Lower leg skin (tissue), 4 donors: ENCODE measurements at regions not wholly inside any gene's neighbourhood (a gene's known extent, or its start where the extent isn't known, plus 50 kb on each side); places are given as distances from the start of the nearest gene placed in this dataset.

Experiments used
- DNase-seq, 2 donors: peaks; one replicate each; pipeline ENCODE4 v3.0.0-alpha.2; 2019; ENCODE audit warnings: low spot score in 2 of 2
- H3K4me3 ChIP-seq: fragments of 200-600 bp; sonication (generic); 2 replicates; pipeline ENCODE4 v1.5.1; 2017; ENCODE audit warnings: mild to moderate bottlenecking, low read depth; ENCODE audit not compliant: poor library complexity, severe bottlenecking
- POLR2A ChIP-seq, 2 donors: fragments of 450-650 bp; IDR thresholded peaks; one replicate each; pipeline ENCODE4 v1.6.1; 2016 to 2017; ENCODE audit warnings: antibody characterized with exemption in 2 of 2, mild to moderate bottlenecking in 1 of 2, moderate library complexity in 1 of 2
- WGBS, 2 donors: methylation state at CpG; one replicate each; pipeline ENCODE4 v1.1.5; 2018; 5-methylcytosine and 5-hydroxymethylcytosine counted together
- intact Hi-C: fragments of 100-400 bp; cut with DNase I; formaldehyde crosslinking; loops from one replicate; pipeline ENCODE4 v1.15.0; 2023; ENCODE audit warnings: low total_unique reads
- TF ChIP-seq, protein P1 (sequence below), 3 donors: fragments of 450-650 bp; IDR thresholded peaks; one replicate each; pipeline ENCODE4 v1.5.1; 2016; ENCODE audit warnings: antibody characterized with exemption in 3 of 3, mild to moderate bottlenecking in 3 of 3, moderate library complexity in 2 of 3

- DNase-seq = no peak
- no peak overlapping the region for H3K4me3 ChIP-seq
- TF ChIP-seq, protein P1, sequence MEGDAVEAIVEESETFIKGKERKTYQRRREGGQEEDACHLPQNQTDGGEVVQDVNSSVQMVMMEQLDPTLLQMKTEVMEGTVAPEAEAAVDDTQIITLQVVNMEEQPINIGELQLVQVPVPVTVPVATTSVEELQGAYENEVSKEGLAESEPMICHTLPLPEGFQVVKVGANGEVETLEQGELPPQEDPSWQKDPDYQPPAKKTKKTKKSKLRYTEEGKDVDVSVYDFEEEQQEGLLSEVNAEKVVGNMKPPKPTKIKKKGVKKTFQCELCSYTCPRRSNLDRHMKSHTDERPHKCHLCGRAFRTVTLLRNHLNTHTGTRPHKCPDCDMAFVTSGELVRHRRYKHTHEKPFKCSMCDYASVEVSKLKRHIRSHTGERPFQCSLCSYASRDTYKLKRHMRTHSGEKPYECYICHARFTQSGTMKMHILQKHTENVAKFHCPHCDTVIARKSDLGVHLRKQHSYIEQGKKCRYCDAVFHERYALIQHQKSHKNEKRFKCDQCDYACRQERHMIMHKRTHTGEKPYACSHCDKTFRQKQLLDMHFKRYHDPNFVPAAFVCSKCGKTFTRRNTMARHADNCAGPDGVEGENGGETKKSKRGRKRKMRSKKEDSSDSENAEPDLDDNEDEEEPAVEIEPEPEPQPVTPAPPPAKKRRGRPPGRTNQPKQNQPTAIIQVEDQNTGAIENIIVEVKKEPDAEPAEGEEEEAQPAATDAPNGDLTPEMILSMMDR (IDR thresholded peaks at IDR 0.05) = no peak
- TF ChIP-seq POLR2A (IDR thresholded peaks at IDR 0.05) = no peak
- 76 to 80% methylated on average over 2 of the region's 2 CpGs for WGBS, 2 donors
- intact Hi-C loops = no loop called here
Measured at GRCh38 chr10:90318659-90319058, 539.2 kb downstream of the HTR7 start.

GRCh38 chr10:90319188-90319914, 538.5 kb downstream of the HTR7 start:
- no peak for DNase-seq
- no peak overlapping the region for H3K4me3 ChIP-seq
- TF ChIP-seq, protein P1 (IDR thresholded peaks at IDR 0.05) = no peak
- no peak for TF ChIP-seq POLR2A (IDR thresholded peaks at IDR 0.05)
- 26 to 32% methylated on average over 5 of the region's 5 CpGs for WGBS, 2 donors
- intact Hi-C loops = no loop called here

DNA sequence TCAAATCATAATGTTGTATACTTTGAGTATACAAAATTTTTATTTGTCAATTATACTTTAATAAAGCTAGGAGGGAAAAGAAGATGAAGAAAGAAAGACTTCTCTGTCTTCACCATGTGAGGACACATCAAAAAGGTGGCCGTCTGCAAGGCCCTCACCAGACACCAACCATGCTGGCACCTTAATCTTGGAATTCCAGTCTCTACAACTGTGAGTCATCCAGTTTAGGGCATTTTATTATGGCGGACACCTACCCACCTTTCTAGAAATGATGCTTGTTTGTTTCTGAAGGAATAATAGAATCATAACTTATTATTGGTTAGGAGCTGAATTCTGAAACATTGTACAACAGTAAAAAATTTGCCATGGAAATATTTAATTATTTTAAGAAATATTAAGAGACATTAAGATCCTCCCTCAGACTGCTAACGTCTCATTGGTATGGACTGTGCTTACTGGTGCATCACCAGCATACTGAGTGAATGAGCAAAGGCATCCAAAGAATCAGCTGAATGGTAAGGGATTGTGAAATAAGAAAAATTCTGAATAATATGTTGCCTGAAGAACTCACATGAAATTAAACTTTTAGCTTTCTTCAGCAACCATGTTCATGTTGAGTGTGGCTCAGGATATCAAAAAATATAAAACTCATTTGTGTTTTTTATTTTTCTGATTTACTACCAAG, 536.6 kb downstream of the HTR7 start:
- no peak for DNase-seq
- intact Hi-C loops = no loop called here
- H3K4me3 ChIP-seq = no peak overlapping the region
- WGBS, 2 donors = 83 to 89% methylated on average over 3 of the region's 3 CpGs
- no peak for TF ChIP-seq POLR2A (IDR thresholded peaks at IDR 0.05)
- TF ChIP-seq, protein P1 (IDR thresholded peaks at IDR 0.05) = no peak

DNA sequence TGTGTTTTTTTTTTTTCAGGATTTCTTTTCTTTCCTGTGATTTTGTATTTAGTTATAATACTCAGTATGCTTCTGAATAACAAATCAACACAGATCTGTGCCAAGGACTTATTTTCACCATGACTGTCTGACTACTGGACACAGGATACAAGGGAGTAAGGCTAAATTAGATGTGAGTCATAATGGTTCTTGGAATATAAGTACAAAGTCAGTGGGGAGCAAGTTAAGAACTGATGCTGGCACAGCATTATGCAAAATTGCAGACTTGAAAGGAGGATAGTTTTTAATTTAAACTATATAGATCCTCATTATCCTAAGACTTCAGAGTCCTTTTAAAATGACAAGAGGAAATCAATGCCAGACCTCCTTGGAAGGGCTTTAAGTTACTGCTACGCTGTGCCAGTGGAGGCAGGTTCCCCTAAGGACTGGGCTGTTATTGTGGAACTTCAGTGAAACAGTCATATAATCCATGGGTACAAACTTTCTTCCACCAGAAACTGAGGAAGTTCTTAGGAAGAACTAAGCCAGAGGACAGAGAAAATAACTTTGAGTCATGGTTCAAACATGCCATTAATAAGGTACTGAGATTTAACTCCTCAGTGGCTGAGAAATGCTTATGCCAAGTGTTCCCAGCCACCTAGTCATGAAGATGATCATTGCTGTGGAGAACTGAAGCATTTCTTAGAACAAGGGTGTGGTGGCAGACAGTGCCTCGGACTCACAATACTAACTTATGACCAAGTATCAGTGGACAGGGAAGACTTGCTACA, 531.2 kb downstream of the HTR7 start:
- WGBS, 2 donors = 61 to 78% methylated on average over 2 of the region's 2 CpGs
- TF ChIP-seq, protein P1 (IDR thresholded peaks at IDR 0.05) = no peak
- TF ChIP-seq POLR2A (IDR thresholded peaks at IDR 0.05) = no peak
- no peak overlapping the region for H3K4me3 ChIP-seq
- no peak for DNase-seq
- intact Hi-C loops = no loop called here

- no peak for TF ChIP-seq POLR2A (IDR thresholded peaks at IDR 0.05)
- TF ChIP-seq, protein P1 (IDR thresholded peaks at IDR 0.05) = no peak
- no peak overlapping the region for H3K4me3 ChIP-seq
- intact Hi-C loops = no loop called here
- WGBS, 2 donors = 60 to 68% methylated on average over 4 of the region's 4 CpGs
- no peak for DNase-seq
Measured at GRCh38 chr10:90327611-90328010, 530.2 kb downstream of the HTR7 start.
